ENCODE measurements at regions not wholly inside any gene's neighbourhood (a gene's known extent, or its start where the extent isn't known, plus 50 kb on each side); places are given as distances from the start of the nearest gene placed in this dataset.

- no peak for TF ChIP-seq ZNF302 (tag by site-specific recombination; IDR thresholded peaks at IDR 0.05; ENCODE audit: low read depth)
- no peak for TF ChIP-seq HIC1 (tag by site-specific recombination; IDR thresholded peaks at IDR 0.05)
- no peak for TF ChIP-seq ZNF560 (tag by site-specific recombination; IDR thresholded peaks at IDR 0.05; ENCODE audit: borderline replicate concordance)
- TF ChIP-seq ZNF596 (tag by site-specific recombination; IDR thresholded peaks at IDR 0.05): no peak
- no peak for TF ChIP-seq YY1 (tag by site-specific recombination; IDR thresholded peaks at IDR 0.05)
- no peak for TF ChIP-seq KLF9 (tag by site-specific recombination; IDR thresholded peaks at IDR 0.05; ENCODE audit: low read depth)
- TF ChIP-seq WT1 (tag by site-specific recombination; IDR thresholded peaks at IDR 0.05): no peak
- no peak for TF ChIP-seq HOXD13 (CRISPR knock-in tag; IDR thresholded peaks at IDR 0.05; ENCODE audit: borderline replicate concordance)
- no peak for TF ChIP-seq GLI2 (tag by site-specific recombination; IDR thresholded peaks at IDR 0.05; ENCODE audit: borderline replicate concordance, low read depth)
- TF ChIP-seq ZNF549 (tag by site-specific recombination; IDR thresholded peaks at IDR 0.05): no peak
- TF ChIP-seq ZBTB7A (tag by site-specific recombination; IDR thresholded peaks at IDR 0.05; ENCODE audit: low read depth): no peak
- TF ChIP-seq CTCF (tag by site-specific recombination; IDR thresholded peaks at IDR 0.05): no peak
- TF ChIP-seq PATZ1 (tag by site-specific recombination; IDR thresholded peaks at IDR 0.05): no peak
- TF ChIP-seq ZNF513 (tag by site-specific recombination; IDR thresholded peaks at IDR 0.05): no peak
Measured at GRCh38 chr6:79783670-79784394, 152.7 kb downstream of the SH3BGRL2 start.
